ENCODE measurements at regions not wholly inside any gene's neighbourhood (a gene's known extent, or its start where the extent isn't known, plus 50 kb on each side); places are given as distances from the start of the nearest gene placed in this dataset.

DNA sequence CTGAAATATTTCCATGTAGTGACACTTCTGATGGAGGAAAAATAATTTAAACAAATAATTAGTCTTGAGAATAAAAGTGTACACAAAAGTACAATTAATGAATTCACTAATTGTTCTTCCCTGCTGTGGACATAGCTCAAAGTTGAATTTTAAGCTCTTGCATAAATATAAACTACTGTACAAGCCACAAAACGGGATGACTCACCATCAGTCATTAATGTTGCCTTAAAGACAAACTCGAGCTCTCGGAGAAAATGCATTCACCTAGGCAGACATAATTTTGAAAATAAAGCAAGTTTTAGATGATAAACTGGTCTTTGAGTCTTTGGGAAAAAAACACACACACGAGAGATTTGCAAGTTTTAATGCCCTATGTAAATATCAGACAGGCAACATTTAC lies 436.4 kb downstream of the ZNF521 start:
- DNase-seq = no peak

DNA sequence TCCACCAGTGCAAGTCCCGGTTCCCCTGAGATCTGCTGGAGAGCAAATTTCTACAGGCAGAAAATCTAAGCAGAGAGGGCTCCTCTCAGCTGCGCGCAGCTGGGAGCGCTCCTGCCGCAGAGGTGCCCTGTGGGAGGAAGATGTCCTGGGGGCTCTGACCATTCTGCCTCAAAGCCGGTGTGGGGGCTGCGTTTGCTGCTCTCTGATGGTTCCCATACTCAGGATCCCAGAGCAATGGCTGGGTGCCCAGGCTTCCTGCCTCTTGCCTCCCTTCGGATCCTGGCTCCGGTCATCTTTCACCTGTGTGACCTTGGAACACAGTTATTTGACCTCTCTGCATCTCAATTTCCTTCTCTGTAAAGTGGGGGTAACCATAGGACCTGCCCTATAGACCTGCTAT lies 434.2 kb downstream of the ZNF521 start:
- no peak for DNase-seq

DNA sequence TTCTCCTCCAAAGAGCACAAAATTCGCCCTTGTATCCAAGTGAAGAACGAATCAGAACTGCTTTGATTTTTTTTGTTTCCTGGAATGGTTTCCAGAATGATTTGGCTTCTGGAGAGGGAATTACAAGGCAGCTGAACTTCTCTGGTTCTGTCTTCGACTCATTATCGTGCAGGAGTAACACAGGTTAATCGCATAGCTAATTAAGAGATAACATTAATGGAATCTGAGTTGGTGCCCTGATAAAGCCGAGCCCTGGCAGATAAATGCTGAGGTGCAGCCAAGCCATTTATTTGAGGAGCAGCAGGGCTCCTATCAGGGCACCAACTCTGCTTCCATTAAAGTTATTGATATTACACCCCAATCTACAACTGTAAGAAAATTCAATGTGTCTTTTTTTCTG lies 433.7 kb downstream of the ZNF521 start:
- no peak for DNase-seq

DNA sequence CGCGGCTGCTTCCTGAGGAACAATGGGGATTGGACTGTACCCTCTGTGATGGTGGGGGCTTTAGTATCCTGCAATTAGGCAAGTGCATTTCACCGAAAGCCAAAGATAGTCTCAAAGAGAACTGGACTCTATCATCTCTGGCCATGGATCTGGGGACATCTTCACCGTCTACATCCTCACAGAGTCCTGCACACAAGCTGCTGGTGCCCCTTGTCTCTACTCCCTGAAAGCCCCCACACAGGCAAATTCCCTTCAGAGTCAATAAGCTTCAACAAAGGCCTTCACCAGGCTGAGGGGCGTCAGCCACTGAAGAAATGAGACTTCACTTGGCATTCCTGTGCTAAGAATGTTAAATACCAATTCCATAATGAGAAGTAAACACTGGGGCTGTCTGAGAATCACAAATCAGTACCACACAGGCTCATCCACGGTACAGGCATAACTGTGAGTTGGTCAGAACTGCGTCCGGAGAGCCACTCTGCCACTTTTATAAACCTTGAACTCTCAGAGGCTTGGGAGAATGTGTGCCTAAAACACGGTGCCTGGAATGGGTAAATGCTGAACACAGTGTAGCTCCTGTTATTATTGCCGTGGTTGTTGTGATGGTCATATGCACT lies 432.7 kb downstream of the ZNF521 start:
- no peak for DNase-seq

DNA sequence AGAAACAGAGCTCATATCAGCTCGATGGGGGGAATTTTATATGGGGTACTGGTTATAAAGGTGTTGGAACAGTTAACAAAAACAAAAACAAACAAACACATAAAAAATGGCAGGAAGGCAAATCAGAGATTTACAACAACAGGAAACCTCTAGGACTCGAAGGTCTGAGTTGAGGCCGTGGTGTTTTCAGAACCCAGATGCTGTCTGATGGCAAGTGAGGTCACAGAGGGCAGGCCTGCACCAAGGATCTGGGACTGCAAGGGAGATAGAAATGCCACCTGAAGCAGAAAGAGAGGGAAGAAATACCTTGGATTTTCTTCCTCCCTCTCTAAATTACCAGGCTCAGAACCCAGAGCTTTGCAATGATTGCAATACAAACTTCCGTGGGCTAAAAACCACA lies 429.5 kb downstream of the ZNF521 start:
- no peak for DNase-seq

DNA sequence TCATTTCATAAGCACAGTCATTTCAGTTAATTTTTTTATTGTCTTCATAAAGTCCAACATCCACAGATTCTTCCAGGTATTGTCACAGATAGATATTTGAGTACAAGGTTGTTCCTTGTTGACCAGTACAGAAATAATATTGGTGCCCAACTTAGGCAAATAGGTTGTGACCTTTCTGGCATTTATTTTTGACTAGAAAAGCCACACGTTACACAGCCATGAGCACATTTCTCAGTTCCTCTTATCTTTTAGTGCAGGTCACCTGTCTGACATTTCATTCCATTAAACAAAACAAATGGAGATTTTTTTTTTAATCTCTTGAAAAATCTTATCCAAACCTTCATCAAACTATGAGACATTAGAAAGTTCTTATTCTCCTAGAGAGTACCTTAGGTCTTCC lies 428.8 kb downstream of the ZNF521 start:
- DNase-seq = no peak

DNA sequence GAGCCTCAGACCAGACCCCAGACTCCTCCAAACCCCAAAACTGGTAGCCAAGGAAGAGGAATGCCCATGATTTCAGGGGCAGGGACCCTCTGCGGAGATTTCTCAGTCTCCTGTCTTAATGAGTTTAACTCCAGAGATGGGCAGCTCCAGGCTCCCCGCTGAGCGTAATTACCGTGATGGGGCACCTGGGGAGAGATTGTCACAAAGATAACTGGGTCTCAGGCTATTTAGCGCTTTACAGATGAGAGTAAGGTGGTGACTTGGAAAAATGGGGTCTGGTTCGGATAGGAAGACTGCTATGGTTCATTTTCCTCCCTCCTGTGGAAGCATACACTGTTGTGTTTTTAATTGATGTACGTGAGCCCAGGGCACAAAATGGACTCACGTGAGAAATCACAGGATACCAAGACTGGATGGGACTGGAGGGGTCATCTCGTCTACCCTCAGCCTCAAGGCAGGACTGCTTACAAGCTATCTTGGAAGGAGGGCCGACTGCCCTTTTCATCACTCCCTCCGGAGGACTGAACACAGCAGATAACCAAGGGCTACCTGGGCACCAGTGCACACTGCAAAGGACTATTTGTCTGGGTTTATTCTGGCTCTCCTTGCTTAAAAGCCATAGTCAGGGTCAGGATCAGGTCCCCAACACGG lies 427.8 kb downstream of the ZNF521 start:
- no peak for DNase-seq

DNA sequence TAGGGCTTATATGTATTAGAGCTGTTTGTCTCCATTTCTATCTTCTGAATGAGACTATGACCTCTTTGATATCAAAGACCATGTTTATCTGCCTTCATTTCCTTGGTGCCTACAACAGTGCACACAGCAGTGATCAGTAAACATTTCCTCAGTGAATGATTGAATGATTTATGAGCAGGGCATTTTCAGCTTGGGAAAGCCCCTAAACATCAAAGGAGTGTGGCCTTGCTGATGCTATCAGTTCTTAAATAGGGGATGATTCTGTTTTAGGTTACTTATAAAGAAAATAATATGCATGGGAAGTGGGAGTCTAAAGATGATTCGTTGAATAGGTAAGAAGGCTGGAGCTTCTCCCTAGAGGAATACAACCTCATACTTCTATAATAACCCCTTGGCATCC lies 425.3 kb downstream of the ZNF521 start:
- no peak for DNase-seq

DNA sequence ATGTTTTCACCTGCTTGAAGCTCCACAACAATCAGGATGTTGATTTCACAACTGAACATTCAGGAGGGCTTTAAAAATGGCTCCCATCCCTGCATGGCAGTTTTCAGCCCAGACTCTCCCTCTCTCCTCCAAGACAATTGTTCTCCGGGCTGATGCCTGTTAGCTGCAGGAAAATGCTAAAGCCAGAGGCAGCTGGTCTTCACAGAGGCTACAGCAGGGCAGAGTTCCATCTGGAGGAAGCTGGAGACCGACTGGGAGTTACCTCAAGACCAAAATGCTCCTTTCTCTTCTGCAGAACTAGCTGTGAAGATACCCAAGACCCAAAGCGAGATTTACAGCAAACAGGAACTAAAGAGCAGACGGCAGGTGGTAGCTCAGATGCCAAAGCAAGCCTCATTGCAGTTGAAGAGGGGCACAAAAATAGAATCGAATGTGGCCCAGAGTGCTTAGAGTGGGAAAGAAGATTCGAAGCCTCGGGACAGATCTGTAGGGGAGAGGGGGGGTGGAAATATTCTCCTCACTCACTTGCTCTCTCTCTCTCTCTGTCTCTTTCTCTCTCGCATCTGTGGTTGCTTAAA lies 423.6 kb downstream of the ZNF521 start:
- no peak for DNase-seq

DNA sequence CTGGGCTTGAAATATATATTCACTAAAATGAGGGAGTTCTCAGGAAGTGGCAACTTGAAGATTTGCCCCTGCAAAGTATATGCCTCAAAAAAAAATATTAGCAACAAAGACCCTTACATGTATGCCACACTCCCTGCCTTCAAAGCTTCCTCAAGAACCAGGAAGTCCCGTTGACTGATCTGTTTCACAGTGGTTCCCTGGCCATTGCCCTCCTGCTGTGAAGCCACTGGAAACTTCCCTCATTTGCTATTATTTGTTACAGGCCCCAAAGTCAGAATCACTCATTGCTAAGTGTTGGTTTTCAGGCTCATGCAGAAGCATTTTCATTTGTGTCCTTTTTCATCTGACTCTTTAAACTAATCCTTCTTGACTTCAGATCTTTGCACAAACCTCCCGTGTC lies 421.5 kb downstream of the ZNF521 start:
- no peak for DNase-seq

DNA sequence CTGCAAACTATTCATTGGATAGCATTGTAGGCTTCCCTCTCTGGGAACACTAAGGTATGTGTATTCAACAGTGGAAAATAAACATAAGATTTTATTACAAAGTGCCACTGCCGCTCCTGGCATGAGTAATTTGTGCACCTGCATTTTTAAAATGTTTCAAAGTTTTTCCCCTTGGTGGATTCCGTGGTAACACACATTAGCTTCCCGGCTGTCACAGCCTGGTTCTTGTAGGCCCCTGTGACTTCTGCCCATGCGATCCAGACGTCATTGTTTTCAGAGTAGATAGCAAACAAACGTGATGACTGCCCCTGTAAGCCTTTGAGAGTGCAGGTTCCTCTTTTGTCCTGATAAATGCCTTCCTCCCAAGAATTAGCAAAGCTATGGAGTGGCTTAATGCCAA lies 421.0 kb downstream of the ZNF521 start:
- no peak for DNase-seq

DNA sequence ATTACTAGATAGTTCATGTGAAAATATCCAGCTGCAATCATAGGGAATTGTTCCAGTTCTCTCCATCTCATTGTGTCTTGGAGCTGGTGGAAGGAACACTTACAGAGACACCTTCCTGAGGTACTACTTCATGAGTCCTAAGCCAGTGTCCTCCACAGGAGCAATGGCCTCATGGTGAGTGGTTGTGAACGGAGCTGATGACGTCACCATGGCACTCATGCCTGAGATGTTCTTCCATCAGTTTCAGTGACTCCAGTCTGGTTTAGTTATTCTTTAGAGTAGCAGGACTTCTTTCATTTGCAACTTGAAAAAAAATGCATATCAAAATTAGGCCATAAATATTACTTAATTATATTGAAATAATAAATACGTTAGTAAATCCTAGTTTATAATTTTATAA lies 418.6 kb downstream of the ZNF521 start:
- no peak for DNase-seq

DNA sequence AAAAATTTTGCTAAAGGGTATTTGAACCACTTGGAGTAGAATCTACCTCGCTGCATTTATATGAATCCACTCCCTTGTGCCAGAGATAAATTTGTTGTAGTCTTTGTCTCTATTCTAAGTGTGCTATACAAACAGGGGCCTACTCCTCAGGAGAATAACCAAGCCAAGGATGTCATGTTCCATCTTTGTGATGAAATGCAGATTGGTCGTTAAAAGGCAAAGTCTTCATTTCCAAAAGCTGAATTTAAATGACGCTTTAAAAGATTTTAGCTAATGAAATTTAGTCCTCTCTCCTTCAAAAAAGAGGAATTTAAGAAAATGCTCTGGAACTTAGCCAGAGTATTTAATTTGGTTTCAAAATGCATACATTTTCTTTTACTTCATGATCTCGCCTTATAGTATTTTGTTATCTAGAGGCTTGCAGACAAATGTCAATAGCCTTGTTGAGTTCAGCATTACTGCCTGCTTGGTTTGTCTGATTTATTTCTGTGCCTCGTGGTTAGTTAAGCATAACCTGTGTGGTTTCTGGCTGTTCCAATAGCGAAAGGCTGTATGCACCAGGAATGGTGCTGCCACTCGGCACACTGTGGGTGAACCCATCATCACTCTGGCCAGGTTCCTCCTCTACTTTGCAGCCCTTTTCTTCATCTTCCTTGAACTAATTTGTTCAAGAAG lies 417.6 kb downstream of the ZNF521 start:
- DNase-seq = no peak

DNA sequence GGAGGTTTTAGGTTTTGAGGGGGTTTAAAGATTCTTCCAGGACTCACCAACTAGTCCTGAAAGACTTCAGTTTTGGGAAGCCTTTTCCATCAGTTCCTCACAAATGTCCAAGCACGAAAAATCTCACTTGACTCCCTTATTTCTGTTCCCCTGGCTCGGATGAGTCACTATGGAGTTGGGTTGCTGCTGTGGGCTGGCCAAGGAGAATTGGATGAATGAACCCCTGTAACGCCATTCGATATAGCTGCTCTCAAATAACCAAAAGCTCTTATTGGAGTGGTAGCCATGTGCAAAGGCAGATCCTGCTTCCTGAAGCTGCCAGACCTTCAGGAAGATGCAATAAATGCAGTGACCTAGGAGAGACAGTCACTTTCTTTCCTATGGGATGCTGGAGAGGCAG lies 417.0 kb downstream of the ZNF521 start:
- DNase-seq = no peak

DNA sequence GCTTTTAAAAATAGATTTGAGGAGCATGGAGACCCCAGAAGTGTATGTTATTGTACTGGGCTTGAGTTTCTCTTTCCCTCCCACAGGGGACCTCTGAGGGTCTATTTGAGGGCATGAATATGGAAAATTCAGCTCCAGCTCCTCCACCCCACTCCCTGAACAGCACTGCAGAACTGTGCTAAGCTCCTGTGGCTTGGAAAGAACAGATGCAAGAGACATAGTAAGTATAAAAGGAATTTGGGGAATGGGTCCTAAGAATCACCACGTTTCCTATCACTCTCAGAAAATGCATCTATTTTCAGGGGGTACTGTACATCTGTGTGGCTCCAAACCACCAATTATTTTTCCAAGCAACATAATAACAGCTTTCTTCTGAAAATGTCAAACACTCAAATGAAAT lies 416.1 kb downstream of the ZNF521 start:
- DNase-seq = no peak

DNA sequence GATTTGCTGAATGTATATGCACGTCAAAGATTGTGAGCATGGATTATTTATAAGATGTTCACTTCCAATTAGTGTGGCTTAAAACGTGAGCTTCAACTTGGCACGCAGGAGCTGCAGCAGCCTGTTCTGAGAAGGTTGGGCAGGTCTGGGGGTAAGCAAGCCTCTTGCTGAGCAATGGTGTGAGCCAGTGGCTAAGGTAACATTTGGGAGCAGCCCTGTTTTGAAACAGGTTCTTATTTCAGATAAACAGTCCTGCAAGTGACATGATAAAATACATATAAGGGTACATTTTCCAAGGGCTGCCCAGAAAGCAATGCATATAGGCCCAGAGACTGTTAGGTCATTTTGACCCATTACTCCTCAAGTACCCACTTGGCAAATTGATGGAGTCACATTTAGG lies 415.3 kb downstream of the ZNF521 start:
- no peak for DNase-seq

DNA sequence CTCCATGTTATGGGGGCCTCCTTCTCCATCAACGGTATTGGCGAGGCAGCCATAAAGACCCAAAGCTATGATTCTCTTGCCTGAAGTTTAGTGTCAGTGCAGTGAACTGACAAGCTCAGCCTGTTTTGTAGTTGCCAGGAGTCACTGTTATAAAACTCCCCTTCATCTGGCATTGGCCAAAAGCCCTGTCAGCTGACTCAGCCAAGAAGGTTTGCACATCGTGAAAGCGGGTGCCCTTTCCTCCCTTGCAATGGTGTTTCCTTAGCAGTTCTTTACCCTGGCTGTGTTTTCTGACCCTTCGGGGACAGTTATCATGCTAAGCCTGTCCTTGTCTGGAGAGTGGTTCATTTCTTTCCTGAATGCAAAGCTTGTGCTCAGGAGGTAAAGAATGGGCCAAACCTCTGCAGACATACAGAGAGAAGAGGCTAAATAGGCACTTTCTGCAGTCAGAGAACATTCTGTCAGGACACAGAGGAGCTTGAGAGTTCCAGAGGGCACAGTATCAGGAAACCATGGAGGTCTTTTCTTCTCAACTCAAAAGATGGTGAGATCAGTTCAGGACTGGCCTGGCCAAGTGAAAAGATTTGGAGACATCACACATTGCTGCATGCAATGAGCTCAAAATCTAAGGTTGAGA lies 414.2 kb downstream of the ZNF521 start:
- DNase-seq = no peak

DNA sequence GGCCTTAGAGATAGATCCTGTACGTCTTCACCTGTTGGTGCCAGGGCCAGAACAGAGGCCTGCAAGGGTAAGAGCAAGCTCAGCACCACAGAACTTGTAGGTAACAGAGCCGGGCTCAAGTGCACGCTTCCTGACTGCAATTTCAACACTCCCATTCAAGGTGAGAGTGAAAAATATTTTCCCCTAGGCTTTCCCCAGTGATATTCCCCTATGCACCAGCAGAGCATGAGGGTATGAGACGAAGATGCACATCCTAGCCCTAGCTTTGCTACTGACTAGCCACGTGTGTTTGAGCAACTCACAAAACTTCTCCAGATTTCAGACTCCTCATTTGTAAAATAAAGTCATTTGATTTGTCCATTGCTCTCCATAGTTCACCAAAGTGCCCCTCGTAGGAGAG lies 411.6 kb downstream of the ZNF521 start:
- DNase-seq = no peak

DNA sequence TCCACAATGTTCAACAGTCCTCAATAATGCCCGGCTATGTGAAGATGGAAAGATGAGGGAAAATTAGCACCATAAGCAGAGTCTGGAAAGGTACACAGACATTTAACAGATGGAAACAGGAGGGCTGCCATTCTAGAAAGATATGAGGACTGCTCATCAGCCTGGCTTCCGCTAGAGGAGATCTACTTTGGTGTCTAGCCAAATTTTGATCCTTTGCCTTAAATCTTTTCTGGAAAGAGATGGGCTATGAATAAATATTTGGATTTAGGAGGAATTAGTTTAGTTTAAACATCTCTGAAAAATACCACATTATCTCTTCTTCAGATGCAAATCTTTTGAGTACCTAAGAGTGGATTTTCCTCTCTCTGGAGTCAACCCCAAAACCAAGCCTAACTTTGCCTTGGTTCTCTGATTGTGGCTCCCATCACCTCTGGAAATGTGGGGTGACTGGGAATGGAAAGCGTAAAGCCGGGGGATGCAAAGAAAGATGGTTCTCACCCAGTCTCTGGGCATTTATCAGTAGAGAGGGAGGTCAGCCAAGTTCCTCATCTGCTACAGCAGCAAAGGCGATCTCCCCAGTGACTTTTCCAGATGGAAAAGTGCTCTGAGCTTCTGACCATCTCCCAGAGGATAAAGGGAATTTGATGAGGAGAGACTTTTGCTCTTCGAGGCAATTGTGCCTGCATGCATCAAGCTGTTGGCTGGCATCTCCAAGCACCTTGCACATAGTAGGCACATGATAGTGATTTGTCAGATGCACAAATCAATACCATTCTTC lies 410.6 kb downstream of the ZNF521 start:
- no peak for DNase-seq

DNA sequence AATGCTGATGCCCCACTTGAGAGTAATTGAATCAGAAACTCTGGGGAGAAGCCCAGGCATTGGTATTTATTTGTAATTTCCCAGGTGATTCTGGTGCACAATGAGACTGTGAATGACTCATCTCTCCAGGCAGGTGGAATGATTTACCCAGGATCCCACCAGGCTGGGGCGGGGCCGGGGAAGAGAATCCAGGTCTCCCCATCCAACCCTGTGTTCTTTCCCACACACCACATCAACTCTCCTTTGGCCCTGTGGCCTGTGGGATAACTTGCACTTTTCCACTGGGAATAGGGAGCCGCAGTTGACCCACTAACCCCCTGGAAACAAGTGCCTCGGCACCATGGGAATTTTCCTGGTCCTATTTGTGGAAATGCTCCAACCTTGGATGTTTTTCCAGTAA lies 409.8 kb downstream of the ZNF521 start:
- no peak for DNase-seq

DNA sequence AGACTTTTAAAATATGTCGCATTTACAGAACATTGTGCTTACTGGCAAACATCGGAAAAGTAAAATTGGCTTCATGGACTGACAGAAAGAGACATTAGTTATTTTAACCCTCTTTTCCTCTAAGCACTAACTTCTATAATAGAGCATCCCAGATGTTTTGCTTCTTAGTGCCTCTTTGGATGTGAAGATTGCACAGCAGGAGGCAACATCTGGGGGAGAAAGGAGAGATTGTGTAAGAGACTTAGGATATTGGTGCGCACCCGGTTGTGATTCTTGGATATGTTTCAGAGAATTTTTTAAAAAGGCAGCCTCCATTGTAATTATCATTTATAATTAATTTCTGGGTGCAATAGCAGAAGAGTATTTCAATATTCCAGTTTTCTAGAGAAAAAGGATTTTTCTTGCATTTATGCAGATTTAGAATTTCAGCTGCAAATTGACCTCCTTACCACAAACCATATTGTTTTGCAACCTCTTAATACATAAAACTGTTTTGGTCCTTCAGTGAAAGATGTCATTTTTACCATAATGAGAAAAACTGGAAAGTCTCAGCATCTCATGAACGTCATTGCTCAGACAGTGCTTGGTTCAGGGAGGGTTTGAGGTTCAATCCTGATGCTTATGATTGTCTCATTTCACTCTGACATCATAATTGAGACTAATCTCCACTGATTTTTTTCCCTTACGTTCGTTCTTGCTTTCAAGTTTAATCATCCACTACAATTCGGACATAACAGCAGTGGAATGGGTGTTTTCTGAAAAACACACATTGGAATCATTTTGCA lies 404.3 kb downstream of the ZNF521 start:
- no peak for DNase-seq

DNA sequence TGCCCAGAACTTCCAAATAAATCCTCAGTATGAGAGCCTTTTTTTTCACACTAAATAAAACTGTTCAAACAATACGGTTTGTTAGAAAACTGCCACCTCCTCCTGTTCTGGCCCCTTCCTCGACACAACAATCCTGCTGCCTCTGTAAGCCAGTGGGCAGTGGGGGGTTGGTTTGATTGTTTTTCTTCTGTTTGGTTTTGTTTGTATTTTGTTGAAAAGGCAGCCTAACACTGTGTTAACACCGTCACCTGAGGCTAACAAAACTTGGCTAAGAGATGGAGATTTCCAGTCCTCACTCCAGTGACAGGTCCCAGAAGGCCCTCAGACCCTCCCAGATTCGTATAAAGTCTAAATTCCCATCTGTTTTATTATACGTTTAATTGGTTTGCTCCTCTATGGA lies 402.1 kb downstream of the ZNF521 start:
- DNase-seq = no peak
